ENCODE measurements at regions not wholly inside any gene's neighbourhood (a gene's known extent, or its start where the extent isn't known, plus 50 kb on each side); places are given as distances from the start of the nearest gene placed in this dataset.
A peak's percentile ranks its signal among the peaks of the same experiment; 100 is the strongest.

DNA sequence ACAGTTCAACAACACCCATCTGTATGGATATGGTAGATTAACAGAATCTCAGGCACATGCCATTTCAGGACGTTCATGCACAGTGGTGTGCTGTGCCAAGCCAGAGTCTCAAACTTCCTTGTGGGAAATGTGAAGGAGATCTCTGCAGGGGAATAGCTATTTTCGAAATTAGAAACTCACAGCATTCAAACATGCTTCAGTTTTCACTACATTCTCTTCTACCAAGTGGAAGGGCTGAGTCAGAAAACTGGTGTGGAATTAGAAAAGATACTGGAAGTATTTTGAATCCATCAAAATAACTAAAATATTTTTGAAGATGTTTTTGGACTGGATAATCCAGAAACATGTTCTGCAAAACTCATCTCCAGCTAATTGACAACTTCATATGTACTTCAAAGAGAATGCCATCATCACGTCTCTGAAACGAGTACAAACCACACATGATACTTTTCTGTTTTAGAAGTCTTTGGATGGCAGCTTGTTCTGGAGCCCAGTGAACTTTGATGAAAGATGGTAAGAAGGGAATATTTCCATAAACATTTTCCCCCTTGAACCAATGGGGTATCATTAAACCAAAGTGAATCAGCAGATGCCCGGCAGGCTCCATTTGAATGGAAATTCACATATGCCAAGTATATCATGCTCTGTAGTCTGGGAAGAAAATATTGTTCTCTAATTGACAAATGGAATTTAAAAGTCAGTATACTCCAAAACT, 616.3 kb upstream of the IGFBP3 start:
- no peaks in the 10 kb centered on the region for H3K36me3 ChIP-seq (ENCODE audit: control insufficient read depth in 2 of 3, insufficient read depth in 3 of 3, low read length in 3 of 3)
- H3K9ac ChIP-seq (ENCODE audit: low read length in 3 of 3), result no peak overlapping the region
- TF ChIP-seq, protein P1, sequence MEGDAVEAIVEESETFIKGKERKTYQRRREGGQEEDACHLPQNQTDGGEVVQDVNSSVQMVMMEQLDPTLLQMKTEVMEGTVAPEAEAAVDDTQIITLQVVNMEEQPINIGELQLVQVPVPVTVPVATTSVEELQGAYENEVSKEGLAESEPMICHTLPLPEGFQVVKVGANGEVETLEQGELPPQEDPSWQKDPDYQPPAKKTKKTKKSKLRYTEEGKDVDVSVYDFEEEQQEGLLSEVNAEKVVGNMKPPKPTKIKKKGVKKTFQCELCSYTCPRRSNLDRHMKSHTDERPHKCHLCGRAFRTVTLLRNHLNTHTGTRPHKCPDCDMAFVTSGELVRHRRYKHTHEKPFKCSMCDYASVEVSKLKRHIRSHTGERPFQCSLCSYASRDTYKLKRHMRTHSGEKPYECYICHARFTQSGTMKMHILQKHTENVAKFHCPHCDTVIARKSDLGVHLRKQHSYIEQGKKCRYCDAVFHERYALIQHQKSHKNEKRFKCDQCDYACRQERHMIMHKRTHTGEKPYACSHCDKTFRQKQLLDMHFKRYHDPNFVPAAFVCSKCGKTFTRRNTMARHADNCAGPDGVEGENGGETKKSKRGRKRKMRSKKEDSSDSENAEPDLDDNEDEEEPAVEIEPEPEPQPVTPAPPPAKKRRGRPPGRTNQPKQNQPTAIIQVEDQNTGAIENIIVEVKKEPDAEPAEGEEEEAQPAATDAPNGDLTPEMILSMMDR (IDR thresholded peaks at IDR 0.05; ENCODE audit: borderline replicate concordance, extremely low read depth, insufficient read depth), result no peak
- H3K27ac ChIP-seq (ENCODE audit: low read depth in 2 of 2, low read length in 2 of 2), result no peak overlapping the region
- peaks cover 0 to 3% (median 0%) of the 10 kb centered on the region in 3 donors for H3K9me3 ChIP-seq (ENCODE audit: control insufficient read depth in 2 of 3, insufficient read depth in 1 of 3, low read length in 3 of 3)
- FAIRE-seq (no peak), DNase-seq (no peak)
- intact Hi-C loops (cut with DNase I), result no loop called here
- no peak overlapping the region for H3K4me3 ChIP-seq (ENCODE audit: low read length in 3 of 3)
- H3K27me3 ChIP-seq (ENCODE audit: control insufficient read depth, insufficient read depth, low read length), result no peaks in the 10 kb centered on the region
- H3K4me1 ChIP-seq (ENCODE audit: control insufficient read depth in 2 of 3, insufficient read depth in 2 of 3, low read depth in 1 of 3, low read length in 3 of 3), result no peaks in the 10 kb centered on the region

DNA sequence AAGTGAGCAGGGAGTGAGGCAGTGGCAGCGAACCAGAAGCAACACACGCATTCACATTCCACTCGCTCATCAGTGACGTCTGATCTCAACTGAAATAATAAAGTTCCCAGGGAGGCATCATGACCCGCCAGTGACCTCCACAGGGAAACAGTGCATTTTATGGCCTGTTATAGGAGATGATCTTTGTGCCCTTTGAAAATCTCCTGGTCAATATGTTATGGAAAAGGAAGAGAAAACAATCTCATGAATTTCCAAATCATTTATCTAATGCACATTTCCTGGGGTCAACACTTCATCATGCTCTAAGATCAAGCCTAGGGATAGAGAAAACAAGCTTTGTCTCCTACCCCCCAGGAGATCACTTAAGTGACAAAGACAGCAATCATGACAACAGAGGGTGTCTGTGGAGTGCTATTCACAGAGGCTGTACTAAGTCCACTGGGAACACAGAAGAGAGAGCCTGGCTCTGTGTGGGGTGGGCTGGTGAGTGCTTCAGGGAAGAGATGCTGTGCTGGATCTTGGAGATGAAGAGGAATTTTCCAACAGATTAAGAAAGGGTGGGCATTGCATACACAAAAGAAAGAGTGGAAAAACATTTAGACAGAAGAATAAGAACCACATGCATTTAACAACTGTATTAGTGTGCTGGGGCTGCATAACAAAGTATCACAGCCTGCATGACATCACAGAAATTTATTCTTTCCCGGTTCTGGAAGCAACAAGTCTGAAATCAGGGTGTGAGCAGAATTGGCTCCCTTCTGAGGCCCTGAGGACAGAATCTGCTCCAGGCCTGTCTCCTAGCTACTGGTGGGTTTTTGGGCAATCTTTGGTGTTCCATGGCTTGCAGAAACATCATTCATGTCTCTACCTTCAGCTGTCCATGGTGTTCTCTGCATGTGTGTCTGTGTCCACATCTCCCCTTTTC, 613.9 kb upstream of the IGFBP3 start:
- Histone ChIP-seq H3K27me3 (ENCODE audit: control insufficient read depth, insufficient read depth, low read length) (no peaks in the 10 kb centered on the region), H3K9me3 (ENCODE audit: control insufficient read depth in 2 of 3, insufficient read depth in 1 of 3, low read length in 3 of 3) (peaks cover 0 to 3% (median 3%) of the 10 kb centered on the region in 3 donors), H3K9ac (ENCODE audit: low read length in 3 of 3) (no peak overlapping the region), H3K4me1 (ENCODE audit: control insufficient read depth in 2 of 3, insufficient read depth in 2 of 3, low read depth in 1 of 3, low read length in 3 of 3) (no peaks in the 10 kb centered on the region), H3K27ac (ENCODE audit: low read depth in 2 of 2, low read length in 2 of 2) (no peak overlapping the region), H3K36me3 (ENCODE audit: control insufficient read depth in 2 of 3, insufficient read depth in 3 of 3, low read length in 3 of 3) (no peaks in the 10 kb centered on the region), H3K4me3 (ENCODE audit: low read length in 3 of 3) (no peak overlapping the region)
- FAIRE-seq (no peak), DNase-seq (peak in 4 of 5 donors; percentile 63 to 85 (median 72))
- TF ChIP-seq, protein P1 (IDR thresholded peaks at IDR 0.05; ENCODE audit: borderline replicate concordance, extremely low read depth, insufficient read depth), result no peak
- intact Hi-C loops (cut with DNase I), result no loop called here

DNA sequence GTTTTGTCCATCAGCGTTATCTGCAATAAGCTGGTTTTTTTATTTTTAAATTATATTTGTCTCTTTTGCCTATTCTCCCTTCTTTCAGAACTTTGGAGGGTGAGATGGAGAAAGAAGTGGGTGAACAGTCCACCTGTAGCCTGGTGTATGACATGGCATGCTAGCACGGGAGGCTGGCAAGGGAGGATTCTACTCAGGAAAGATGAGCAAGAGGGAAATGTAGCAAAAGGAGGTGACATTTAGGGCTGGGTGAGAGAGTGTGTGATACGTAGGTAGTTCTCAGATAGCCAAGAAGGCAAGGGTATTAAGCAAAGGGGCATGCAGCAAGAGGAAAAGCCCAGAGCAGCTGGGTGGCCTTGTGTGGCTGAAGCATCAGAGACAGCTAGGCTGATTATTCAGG, 612.9 kb upstream of the IGFBP3 start:
- TF ChIP-seq, protein P1 (IDR thresholded peaks at IDR 0.05; ENCODE audit: borderline replicate concordance, extremely low read depth, insufficient read depth), result no peak
- Histone ChIP-seq H3K27ac (ENCODE audit: low read depth in 2 of 2, low read length in 2 of 2) (no peak overlapping the region), H3K4me3 (ENCODE audit: low read length in 3 of 3) (no peak overlapping the region), H3K27me3 (ENCODE audit: control insufficient read depth, insufficient read depth, low read length) (no peaks in the 10 kb centered on the region), H3K9ac (ENCODE audit: low read length in 3 of 3) (no peak overlapping the region), H3K9me3 (ENCODE audit: control insufficient read depth in 2 of 3, insufficient read depth in 1 of 3, low read length in 3 of 3) (peaks cover 0 to 3% (median 3%) of the 10 kb centered on the region in 3 donors), H3K36me3 (ENCODE audit: control insufficient read depth in 2 of 3, insufficient read depth in 3 of 3, low read length in 3 of 3) (no peaks in the 10 kb centered on the region), H3K4me1 (ENCODE audit: control insufficient read depth in 2 of 3, insufficient read depth in 2 of 3, low read depth in 1 of 3, low read length in 3 of 3) (no peaks in the 10 kb centered on the region)
- FAIRE-seq (no peak), DNase-seq (no peak)
- intact Hi-C loops (cut with DNase I), result no loop called here
